Stimulated activated CD4-positive, alpha-beta T cell treated with anti-CD3 and anti-CD28 coated beads, Interleukin-1b, Interleukin-23, amount 100 ng/mL, for 48 hours (primary cell): ENCODE measurements at regions not wholly inside any gene's neighbourhood (a gene's known extent, or its start where the extent isn't known, plus 50 kb on each side); places are given as distances from the start of the nearest gene placed in this dataset.
"Not testable (repeated sequence)": the region's sequence is repeated elsewhere in the genome, so short reads cannot be mapped to it uniquely, and the experiment has no call there.

Experiments
- DNase-seq: peaks from one replicate; pipeline ENCODE4 v3.0.0-alpha.2; 2020

DNA sequence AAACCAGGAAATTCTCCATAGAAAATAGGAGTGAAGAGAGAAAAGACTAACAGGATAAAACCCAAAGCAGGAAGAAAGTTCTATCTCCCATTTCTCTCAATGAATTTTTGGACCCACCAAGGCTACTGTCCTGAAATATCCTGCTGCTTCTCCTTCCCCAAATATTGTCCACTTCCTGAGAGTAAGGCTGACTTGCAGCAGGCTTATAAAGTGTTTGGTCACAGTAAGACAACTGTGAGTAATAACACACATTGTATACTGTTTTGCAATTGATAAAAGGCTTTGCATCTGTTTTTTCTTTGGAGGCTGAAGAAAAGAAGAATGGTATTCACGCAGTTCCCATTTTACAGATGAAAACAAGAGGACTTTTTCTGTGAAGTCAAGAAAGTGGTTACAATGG, 52.8 kb downstream of the FOXD4L6 start:
- not testable (repeated sequence) for DNase-seq

DNA sequence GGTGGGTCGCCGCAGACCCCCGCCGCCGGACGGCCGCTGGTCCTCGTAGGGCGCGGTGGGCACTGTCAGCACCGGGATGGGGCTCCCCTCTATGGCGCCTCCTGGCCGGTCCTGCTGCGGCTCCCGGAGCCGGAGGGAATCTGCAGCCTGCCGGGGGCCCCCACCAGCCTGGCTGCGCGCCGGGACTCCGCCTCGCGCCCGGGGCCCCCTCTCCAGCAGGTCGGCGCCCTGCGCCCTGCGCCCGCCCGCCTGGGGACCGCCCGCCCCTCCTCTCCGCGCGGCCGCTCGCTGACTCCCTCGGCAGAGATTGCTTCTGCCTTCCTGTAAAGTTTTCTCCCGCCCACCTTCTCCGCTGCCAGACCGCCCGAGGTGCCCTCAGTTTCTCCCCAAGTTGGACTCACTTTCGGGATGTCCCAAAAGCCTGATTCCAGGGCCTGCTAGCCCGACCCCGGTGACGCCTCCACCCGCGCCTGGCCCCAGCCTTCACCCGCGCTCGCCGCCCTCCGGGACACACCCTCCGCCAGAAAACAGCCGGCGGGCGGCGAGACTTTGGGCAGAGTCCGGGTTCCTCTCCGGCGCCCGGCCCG, 54.0 kb downstream of the FOXD4L6 start:
- not testable (repeated sequence) for DNase-seq

DNA sequence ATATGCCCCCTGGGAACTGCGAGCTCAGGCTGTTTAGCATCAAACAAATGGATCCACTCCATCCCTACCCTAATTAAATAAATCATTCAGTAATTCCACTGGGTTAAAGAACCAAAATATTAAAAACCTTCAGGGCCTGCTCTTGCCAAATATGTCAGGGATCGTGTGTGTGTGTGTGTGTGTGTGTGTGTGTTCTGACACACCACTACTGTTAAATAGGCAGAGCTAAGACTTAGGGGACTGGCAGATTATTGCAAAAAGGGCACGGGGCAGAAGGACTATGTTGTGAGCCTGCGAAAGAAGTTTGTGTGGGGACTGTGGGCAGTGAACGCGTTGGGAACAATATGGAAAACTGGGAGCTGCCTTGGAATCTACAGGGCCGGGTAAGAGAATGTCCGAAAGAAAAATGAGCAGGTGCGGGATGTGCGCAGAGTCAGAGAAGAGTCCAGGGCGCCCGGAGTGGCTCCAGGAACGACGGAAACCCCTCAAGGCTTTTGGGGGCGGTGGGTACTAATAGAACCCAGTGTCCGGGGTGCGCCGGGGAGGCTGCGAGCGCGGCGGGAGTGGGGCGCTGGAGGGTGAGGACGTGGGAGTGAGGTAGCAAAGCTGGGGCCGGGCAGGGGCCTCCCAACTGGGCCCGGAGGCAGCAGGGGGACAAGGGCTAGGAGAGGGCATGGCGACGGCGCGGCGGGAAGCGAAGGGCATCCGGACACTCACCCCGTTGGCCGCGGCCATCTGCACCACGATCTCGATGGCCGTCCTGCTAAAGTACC, 54.8 kb downstream of the FOXD4L6 start:
- not testable (repeated sequence) for DNase-seq

DNA sequence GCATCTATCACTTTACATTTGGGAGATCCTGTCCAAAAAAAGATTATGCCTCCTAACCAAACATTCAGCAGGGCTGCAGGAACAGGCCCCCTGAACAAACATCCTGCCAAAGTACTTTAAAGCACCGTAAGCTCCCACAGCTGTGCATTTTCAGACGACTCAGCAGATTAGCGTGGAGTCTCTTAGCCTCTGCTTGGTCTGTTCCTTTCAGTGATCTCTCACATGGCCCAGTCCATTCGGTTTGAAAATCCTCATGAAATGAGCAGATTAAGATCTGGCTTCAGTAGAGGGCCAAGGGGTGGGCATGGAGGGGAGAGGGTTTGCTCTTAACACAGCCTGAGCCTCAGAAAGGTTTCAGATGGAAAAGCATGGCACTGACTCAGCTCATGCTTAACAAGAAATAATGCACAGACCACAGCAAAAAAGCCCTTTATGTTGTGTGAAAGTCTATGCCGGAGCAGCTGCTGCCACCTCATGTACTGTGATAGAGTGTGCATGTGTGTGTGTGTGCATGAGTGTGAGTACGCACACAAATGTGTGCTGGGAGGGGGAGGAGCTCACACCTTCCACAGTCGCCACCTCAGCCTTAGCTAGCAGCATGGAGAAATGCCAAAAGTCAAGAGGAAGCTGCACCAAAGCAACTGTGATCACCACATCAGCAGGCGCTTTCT, 64.2 kb downstream of the FOXD4L6 start:
- DNase-seq: peak; percentile 54

DNA sequence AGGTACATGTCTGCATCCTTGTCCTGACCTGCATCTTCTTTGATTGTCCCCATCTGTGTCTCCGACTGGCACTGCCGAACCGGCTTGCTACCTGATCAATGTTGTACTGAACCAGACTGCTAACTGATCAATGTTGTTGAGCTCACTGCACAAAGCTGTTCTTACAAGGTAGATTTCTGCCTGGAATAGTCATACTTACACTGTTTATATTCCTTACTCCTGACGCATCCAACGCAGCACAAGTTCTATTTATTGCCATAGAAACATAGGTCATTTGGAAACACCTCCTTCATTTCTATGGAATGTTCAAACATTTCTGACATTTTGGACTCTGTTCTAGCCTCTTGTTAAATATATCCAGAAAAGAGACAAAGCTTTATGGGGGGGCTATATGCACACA, 65.2 kb downstream of the FOXD4L6 start:
- DNase-seq: not testable (repeated sequence)

DNA sequence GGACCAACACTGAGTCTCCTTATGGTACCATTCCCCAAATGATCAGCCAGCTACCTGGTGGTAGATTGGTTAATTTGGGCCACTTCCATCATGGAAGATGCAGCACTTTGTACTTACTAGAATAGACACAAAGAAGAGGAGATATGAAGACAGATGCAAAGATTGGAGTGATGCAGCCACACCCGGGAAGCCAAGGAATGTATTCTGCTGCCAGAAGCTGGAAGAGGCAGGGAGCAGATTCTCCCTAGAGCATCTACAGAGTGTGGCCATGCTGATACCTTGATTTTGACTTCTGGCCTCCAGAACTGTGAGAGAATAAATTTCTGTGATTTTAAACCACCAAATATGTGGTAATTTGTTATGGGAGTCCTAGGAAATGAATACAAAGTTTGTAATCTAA, 68.9 kb downstream of the FOXD4L6 start:
- DNase-seq: not testable (repeated sequence)

DNA sequence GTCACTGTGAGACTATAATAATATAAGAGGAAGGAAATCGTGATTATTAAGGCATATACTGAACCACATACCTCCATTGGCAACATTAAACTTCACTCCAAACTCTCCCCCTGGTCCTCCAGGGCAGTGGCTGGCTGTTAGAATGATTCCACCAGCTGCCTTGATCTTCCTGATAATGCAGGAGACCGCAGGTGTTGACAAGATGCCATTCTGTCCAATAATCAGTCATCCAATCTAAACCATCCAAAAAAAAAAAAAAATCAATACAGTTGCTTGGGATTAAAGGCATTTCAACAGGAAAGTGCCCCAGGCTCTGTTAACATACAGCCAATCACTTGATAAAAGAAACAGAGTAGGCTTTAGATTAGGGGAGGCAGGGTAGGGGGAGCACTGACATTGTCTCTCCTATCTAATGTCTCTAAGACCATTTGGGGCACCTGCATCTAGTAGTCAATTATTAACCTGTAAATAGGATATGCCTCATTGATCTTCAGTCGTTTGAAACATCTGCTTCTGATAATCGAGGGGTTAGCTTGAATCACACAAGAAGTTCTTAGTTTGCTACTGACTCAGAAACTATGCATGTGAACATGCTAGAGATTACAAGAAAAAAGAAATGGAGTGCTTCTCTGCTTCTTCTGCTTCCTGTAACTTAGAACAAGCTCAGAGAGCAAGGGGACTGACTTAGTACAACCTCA, 74.7 kb downstream of the FOXD4L6 start:
- DNase-seq: not testable (repeated sequence)

DNA sequence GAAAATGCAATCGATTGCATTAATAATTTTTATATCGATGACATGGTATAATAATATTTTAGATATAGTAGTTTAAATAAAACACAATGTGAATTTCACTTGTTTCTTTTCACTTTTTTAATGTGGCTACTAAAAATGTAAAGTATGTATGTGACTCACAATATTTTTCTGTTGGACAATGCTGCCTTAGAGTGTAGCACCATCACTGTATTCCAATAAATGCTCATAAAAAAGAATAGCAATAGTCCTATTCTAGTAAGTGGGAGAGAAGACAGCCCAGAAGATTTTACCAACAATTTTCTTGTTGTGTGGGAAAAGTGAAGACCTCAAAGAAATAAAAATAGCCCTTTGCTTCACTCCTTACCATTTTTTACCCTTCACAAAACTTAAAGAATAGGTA, 79.8 kb downstream of the FOXD4L6 start:
- DNase-seq: not testable (repeated sequence)

DNA sequence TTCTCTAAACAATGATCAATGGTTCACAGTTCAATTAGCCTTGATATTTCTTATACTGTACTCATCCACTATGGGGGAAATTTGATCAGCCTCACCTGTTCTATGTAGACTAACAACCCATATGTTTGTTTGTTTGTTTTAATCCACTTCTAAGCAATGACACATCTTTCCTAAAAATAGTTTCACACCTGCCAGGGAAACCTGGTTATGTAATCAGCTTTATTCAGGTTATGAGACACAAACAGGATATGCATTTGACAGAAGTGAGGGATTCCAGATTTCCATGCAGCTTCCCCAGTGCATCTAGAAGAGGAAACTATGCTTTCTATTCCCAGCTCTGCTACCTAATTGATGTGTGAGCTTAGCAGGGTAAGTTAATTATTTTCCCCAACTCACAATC, 80.7 kb downstream of the FOXD4L6 start:
- DNase-seq: not testable (repeated sequence)

DNA sequence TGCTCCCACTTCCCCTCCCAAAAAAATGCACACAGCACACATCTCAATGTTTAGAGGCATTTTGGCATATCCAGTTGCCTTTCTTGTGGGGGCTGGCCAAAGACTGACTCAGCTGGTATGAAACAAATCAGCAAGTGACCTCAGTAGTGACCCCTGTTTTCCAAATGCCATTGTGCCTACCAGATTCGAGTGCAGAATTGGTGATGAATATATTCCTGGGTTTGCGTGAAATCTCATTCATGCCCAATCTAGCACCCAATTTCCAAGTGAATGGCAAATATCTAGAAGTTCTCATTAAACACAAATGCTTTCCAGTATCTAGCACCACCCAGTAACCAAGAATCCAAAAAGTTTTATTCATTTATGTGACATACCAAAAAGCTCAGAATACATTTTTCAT, 83.6 kb downstream of the FOXD4L6 start:
- DNase-seq: not testable (repeated sequence)

DNA sequence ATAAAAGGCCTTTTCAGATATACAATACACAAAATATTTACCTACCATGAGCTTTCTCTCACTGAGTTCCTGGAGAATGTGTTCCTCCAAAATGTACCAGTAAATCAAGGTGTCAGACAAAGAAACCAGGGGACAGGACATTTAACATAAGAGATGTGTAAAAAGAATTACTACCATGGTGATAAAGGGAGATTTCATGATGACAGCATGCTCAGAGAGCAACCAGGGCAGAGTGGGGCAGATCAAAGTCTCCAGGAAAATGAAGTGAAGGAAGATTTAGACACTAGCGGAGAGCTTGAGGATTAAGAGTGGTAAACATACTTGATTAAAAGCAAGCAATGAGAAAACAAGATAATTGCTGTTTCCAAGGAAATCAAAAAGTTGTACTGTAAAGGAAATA, 85.0 kb downstream of the FOXD4L6 start:
- DNase-seq: not testable (repeated sequence)

DNA sequence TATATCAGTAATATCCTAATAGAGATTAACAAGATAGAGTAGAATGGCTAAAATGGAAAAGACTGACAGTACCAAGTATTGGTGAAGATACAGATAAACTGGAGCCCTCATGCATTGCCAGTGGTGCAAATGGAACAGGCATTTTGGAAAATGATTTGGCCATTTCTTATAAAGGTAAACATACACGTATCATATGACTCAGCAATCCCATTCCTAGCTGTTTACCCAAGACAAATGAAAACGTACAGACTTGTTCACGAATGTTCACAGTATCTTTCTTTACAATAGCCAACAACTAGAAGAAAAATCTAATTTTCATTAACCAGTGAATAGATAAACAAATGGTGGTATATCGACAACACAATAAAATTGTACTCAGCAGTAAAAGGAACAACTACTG, 86.4 kb downstream of the FOXD4L6 start:
- DNase-seq: not testable (repeated sequence)

DNA sequence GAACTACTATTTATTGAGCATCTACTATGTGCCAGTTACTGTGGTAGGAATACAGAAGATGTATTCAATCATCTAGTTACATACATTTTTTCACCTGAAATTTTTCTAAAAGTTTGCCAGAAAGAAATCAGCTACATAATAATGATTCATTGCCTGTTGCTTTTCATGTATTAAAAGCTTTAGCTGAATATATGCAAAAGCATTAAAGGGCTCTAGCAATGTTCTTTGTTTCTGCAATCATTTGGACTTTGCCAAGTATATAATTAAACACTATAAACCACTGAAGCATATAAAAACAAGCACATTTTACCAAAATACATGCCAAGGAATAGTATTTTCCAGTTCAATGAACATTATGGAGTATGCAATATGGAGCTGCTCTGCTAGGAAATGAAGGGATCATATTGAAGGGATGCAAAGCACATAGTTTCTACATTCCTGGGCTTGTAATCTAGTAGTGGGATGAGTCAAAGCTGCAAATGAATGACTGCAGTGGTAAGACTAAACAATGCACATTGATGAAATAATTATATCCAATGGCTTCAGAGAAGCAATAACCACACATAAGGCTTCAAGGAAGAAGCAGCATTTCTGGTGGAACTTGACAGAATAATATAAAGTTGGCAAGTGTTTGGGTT, 87.7 kb downstream of the FOXD4L6 start:
- DNase-seq: not testable (repeated sequence)

DNA sequence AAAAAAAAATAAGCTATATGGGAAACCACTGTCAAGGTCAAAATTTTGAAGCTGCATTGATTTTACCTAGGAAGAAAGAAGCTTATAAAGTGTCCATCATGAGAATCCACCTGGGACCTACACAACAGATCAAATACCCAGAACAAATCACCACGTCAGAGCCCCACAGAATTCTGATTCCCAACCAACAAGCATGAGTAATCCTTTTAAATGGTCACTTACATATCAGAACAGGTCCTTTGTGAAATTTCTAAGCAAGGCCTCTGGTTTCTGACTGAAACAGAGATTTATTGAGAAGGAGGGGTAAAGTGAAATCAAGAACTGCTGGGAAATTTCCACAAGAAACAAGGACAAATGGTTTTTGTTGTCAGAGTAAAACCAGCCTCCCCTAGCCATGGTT, 93.2 kb downstream of the FOXD4L6 start:
- not testable (repeated sequence) for DNase-seq

DNA sequence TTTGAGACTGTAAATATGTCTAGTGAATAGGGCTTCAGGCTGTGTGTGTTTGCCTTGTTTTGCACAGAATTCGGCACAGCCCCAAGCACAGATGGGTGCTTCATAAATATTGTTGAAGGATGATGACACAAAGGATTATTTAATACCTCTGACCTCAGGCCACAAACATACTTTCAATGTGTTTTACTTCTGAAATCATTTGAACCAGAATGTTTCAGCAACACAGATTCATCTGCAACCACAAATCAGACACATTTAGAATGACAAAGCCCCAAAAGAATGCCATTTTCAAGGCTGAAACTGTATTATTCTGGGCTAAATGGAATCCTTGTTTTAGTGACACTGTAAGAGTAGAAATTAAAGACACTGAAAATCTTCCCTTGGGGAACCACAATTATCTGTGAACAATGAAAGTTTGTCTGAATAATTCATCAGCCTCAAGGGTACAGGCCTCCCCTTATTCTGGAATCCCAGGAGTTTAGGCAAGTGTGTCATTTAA, 93.7 kb downstream of the FOXD4L6 start:
- not testable (repeated sequence) for DNase-seq

DNA sequence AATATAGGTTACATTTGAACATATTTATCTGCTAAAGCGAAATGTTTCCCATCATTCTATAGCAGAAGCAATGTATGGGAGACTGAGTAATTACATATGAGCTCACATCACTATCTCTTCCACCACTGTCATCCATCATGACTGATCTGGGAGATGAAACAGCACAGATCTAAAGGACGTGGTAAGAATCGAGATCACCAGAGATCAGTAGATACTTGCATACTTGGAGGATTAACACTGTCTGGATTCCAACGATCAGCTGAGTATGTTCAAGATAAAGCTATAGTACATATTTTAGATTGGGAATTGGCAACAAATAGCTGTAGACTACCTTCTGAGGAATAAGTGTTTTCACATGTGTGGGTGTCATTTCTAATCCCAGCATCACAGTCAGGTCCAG, 94.6 kb downstream of the FOXD4L6 start:
- DNase-seq: not testable (repeated sequence)

DNA sequence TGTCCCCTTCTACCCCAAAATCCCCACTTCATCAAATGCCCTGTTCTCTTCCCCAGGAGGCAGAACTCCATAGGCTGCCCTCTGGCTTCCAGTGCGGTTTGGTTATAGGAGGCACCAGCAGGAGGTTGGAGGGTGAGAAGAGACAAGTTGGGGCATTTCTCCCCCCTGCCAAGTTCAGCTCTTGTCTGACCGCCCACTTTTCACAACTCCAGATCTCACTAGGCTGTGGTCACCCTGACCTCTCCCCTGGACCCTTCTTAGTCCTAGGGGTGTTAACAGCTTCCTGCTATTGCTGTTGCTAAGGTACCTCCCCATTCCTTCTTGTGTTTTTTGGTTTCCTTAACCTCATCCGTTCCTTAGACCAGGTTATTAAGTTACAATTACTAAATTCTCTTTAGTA, 95.1 kb downstream of the FOXD4L6 start:
- not testable (repeated sequence) for DNase-seq

DNA sequence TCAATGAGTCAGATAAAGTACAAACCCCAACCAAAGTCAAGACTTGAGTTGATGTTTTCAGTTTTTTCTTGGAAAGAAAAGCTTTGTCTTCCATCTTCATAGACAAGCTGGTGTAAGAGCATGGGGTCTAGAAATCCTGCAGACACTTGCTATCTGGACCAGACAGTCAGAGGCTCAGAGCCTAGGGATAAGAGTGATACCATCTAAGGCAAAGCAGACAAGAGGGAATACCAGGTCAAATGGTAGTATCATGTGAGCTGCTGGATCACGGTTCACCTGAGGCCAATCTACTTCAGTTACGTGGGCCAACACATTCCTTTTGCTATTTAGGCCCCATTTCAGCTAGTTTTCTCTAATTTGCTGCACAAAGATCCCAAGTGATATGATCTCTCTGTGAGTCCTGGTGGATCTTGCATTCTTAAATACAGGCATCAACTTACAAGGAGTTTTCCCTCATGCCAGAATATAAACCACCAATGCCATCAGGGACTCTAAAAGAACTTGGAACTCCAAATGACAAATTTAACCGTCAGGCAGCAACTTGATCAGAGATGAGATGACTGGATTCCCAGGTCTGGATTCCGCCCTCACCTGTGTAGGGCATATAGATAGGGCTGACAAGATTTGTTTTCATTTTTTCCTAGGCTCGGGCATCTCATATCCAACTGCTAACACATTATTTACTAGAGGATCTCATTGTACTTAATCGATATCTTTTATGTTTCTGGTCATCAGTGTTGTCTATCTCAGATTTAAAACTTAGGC, 101.4 kb downstream of the FOXD4L6 start:
- DNase-seq: not testable (repeated sequence)

DNA sequence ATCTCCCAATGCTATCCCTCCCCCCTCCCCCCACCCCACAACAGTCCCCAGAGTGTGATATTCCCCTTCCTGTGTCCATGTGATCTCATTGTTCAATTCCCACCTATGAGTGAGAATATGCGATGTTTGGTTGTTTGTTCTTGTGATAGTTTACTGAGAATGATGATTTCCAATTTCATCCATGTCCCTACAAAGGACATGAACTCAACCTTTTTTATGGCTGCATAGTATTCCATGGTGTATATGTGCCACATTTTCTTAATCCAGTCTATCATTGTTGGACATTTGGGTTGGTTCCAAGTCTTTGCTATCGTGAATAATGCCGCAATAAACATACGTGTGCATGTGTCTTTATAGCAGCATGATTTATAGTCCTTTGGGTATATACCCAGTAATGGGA, 106.1 kb downstream of the FOXD4L6 start:
- not testable (repeated sequence) for DNase-seq

DNA sequence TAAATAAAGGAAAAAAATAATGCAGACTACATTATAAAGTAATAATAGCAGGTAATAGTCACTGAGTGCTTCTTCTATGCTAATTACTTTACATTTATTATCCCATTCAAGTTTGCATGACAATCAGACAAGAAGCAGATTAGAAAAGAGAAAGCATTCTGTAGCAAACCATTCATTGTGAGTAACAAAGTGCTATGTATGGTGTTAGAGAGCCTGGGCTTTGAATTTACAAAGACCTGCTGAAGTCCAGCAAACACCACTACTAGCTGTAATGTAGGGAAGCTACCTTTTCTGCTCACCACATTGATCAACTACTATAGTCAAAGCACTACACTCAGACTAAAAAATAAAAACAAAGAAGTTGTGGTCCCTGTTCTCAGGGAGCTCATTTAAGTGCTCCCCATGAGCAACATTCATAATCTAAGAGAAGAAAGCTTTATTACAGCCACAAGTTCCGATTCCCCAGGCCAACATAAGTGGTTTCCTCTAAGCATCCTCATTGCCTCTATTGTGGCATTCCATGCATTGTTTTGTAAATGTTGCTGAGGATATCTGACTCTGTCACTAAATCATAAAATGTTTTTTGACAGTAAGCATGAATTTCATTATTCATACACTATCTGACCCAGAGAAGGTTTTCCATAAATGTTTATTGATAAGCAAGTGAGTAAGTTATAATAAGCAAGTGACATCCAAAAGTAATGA, 108.5 kb downstream of the FOXD4L6 start:
- DNase-seq: not testable (repeated sequence)

DNA sequence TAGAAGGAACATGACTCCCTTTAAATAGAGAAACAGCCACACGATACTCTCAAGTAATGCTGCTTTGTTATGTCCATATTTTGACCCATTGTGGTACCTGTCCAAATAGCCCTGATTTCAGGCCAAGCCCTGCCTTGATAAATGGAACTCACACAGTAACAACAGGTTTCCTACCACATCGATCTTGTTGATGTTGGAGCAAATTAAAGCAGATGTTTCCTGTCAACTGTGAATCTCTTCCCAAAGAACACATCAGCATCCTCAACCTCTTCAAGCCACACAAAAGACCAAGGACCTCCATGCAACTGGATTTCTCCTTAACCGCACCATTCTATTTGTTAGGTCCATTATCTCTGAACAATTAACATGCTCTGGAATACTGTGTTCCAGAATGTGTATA, 109.5 kb downstream of the FOXD4L6 start:
- not testable (repeated sequence) for DNase-seq
